ENCODE measurements at regions not wholly inside any gene's neighbourhood (a gene's known extent, or its start where the extent isn't known, plus 50 kb on each side); places are given as distances from the start of the nearest gene placed in this dataset.

DNA sequence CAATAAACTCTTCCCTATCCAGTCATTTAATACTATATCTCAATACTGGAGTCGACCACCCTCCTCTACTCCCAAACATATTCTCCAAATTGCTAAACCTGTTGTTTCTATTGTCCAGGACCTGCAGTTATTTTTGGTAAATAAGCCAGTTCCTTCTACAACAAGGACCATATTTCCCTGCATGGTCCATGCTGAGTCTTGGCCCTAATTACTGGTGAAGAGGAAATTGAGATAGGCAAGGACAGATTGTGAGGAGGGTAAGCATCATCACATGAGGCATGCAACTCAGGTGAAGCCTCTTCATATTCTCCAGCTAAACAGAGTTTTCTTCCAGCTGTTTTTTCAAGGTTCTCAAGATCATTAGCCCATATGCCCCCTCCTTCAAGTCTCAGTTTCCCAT lies 1193.6 kb downstream of the RAPGEF2 start (continued):
- TF ChIP-seq JUN (IDR thresholded peaks at IDR 0.05; ENCODE audit: low read depth, low read length): no peak
- no peak for TF ChIP-seq ZNF274 (IDR thresholded peaks at IDR 0.05; ENCODE audit: borderline replicate concordance, extremely low read depth, low read length)
- TF ChIP-seq EP300 (IDR thresholded peaks at IDR 0.05; ENCODE audit: borderline replicate concordance in 1 of 2, low read depth in 2 of 2, low read length in 2 of 2): no peak
- TF ChIP-seq SIRT6 (IDR thresholded peaks at IDR 0.05; ENCODE audit: low read length): no peak
- TF ChIP-seq CHD2 (IDR thresholded peaks at IDR 0.05; ENCODE audit: low read length): no peak
- no peak for TF ChIP-seq HDAC2 (IDR thresholded peaks at IDR 0.05; ENCODE audit: borderline replicate concordance in 1 of 2, low read depth in 2 of 2, low read length in 2 of 2)
- no peak for TF ChIP-seq EGR1 (IDR thresholded peaks at IDR 0.05; ENCODE audit: borderline replicate concordance, low read depth, low read length)

Data from H1 (cell line).